Panc1 (cell line): ENCODE measurements at regions not wholly inside any gene's neighbourhood (a gene's known extent, or its start where the extent isn't known, plus 50 kb on each side); places are given as distances from the start of the nearest gene placed in this dataset.

Experiments used
- ATAC-seq: fragments of 200-7000 bp; cut with Tn5 transposase; 2 replicates; pipeline ENCODE4 v1.9.1; 2020; ENCODE audit warnings: mild to moderate bottlenecking, moderate library complexity
- BruUV-seq: library from RNA; stranded (reverse); fragments of 400-500 nt; replicated peaks from 2 replicates; lab custom pipeline; 2021; lab: Mats Ljungman, UMichigan
- CTCF ChIA-PET: fragments of 300-600 bp; sonication (Branson Sonifier 250); formaldehyde crosslinking; loops from one replicate; lab custom pipeline; 2022; ENCODE audit warnings: antibody characterized with exemption; lab: Charles Lee
- POLR2A ChIA-PET: fragments of 300-600 bp; sonication (Branson Sonifier 250); formaldehyde crosslinking; loops from one replicate; lab custom pipeline; 2022; ENCODE audit warnings: antibody characterized with exemption; lab: Charles Lee
- DNase-seq: peaks from one replicate; pipeline ENCODE4 v3.0.0-alpha.2; 2010; ENCODE audit warnings: low read depth, low spot score
- H3K27ac ChIP-seq: 2 replicates; pipeline ENCODE4 v1.5.1; 2011; ENCODE audit warnings: mild to moderate bottlenecking, low read length, inconsistent platforms
- H3K27me3 ChIP-seq: fragments of 200-500 bp; sonication (Bioruptor generic); 2 replicates; pipeline ENCODE4 v1.6.0; 2014; ENCODE audit warnings: low read length, inconsistent platforms; ENCODE audit not compliant: control insufficient read depth, insufficient read depth
- H3K36me3 ChIP-seq: fragments of 200-500 bp; sonication (Bioruptor generic); 2 replicates; pipeline ENCODE4 v1.5.1; 2014; ENCODE audit warnings: inconsistent platforms, mild to moderate bottlenecking, low read length, moderate library complexity; ENCODE audit not compliant: control insufficient read depth, insufficient read depth
- H3K4me1 ChIP-seq: 2 replicates; pipeline ENCODE4 v1.5.1; 2011; ENCODE audit warnings: inconsistent platforms, mild to moderate bottlenecking, low read length, moderate library complexity; ENCODE audit not compliant: control insufficient read depth, insufficient read depth
- H3K4me3 ChIP-seq, 2 experiments: 2 replicates each; pipeline ENCODE4 v1.5.1; 2011 to 2012; ENCODE audit warnings: low read depth in 2 of 2, low read length in 2 of 2, mild to moderate bottlenecking in 2 of 2, inconsistent platforms in 1 of 2, moderate library complexity in 1 of 2
- H3K9me3 ChIP-seq: fragments of 200-500 bp; sonication (Bioruptor generic); 2 replicates; pipeline ENCODE4 v1.5.1; 2014; ENCODE audit warnings: low read depth, mild to moderate bottlenecking, inconsistent platforms, low read length, moderate library complexity; ENCODE audit not compliant: control insufficient read depth, insufficient read depth
- POLR2AphosphoS5 ChIP-seq: IDR thresholded peaks from 2 replicates; pipeline ENCODE4 v1.6.1; 2012; ENCODE audit warnings: mild to moderate bottlenecking, low read depth, low read length, moderate library complexity
- SIN3A ChIP-seq: IDR thresholded peaks from 2 replicates; pipeline ENCODE4 v1.6.1; 2012; ENCODE audit warnings: low read depth, mild to moderate bottlenecking, low read length, moderate library complexity, borderline replicate concordance; ENCODE audit not compliant: insufficient read depth
- TCF7L2 ChIP-seq: IDR thresholded peaks from 2 replicates; pipeline ENCODE4 v1.6.1; 2011; ENCODE audit warnings: mild to moderate bottlenecking, low read depth, low read length, inconsistent platforms
- in situ Hi-C: cut with HindIII; loops from 2 replicates; pipeline ENCODE4 v1.10.0; 2016; ENCODE audit warnings: low sequenced_read_pairs, low pct_unique_long_range_greater_than_20kb
- intact Hi-C: fragments of 100-400 bp; cut with micrococcal nuclease; formaldehyde crosslinking; loops from one replicate; pipeline ENCODE4 v1.10.0; 2022; ENCODE audit not compliant: unreplicated experiment
- TF ChIP-seq, protein P1 (sequence below), 2 experiments: IDR thresholded peaks; 2 replicates each; pipeline ENCODE4 v1.6.1; 2011 to 2012; ENCODE audit warnings: low read depth in 2 of 2, control low read depth in 1 of 2, low read length in 1 of 2, mild to moderate bottlenecking in 1 of 2, moderate library complexity in 1 of 2; ENCODE audit not compliant: insufficient read depth in 1 of 2
- TF ChIP-seq, protein P2 (sequence below): fragments of 450-650 bp; IDR thresholded peaks from 2 replicates; pipeline ENCODE4 v1.5.1; 2017; ENCODE audit warnings: mild to moderate bottlenecking

DNA sequence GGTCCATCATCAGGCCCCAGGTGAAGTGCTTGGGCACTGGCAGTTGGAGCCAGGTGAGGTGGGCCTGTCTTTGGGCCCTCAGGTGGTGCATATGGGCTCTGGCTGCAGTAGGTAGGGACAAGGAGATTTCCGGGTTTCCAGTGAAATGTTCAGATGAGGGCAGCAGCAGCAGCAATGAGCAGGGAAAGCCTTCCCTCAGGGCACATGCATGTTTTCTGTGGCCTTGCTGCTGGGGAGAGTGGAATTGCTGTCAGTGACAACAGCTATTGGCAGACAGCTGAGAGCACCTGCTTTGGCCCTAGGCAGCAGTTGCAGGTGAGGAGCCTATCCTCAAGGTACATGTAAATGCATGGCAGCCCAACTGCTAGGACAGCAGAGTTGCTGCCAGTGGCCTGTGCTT is 58.9 kb upstream of the QRFPR start:
- ChIA-PET POLR2A (no interaction called here), CTCF (no interaction called here)
- intact Hi-C loops (no loop called here), in situ Hi-C loops (no loop called here)
- H3K36me3 ChIP-seq, result no peaks in the 10 kb centered on the region
- DNase-seq, result no peak
- H3K4me3 ChIP-seq, result no peak overlapping the region
- ATAC-seq, result no peak
- H3K27me3 ChIP-seq, result no peaks in the 10 kb centered on the region
- BruUV-seq, result no TSS peak
- H3K9me3 ChIP-seq, result no peaks in the 10 kb centered on the region
- H3K4me1 ChIP-seq, result no peaks in the 10 kb centered on the region
- H3K27ac ChIP-seq, result no peak overlapping the region
- TF ChIP-seq SIN3A, result no peak
- TF ChIP-seq, protein P1, sequence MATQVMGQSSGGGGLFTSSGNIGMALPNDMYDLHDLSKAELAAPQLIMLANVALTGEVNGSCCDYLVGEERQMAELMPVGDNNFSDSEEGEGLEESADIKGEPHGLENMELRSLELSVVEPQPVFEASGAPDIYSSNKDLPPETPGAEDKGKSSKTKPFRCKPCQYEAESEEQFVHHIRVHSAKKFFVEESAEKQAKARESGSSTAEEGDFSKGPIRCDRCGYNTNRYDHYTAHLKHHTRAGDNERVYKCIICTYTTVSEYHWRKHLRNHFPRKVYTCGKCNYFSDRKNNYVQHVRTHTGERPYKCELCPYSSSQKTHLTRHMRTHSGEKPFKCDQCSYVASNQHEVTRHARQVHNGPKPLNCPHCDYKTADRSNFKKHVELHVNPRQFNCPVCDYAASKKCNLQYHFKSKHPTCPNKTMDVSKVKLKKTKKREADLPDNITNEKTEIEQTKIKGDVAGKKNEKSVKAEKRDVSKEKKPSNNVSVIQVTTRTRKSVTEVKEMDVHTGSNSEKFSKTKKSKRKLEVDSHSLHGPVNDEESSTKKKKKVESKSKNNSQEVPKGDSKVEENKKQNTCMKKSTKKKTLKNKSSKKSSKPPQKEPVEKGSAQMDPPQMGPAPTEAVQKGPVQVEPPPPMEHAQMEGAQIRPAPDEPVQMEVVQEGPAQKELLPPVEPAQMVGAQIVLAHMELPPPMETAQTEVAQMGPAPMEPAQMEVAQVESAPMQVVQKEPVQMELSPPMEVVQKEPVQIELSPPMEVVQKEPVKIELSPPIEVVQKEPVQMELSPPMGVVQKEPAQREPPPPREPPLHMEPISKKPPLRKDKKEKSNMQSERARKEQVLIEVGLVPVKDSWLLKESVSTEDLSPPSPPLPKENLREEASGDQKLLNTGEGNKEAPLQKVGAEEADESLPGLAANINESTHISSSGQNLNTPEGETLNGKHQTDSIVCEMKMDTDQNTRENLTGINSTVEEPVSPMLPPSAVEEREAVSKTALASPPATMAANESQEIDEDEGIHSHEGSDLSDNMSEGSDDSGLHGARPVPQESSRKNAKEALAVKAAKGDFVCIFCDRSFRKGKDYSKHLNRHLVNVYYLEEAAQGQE (IDR thresholded peaks at IDR 0.05; ENCODE audit: insufficient read depth in 1 of 2, low read depth in 2 of 2, low read length in 1 of 2), result no peak
- no peak for TF ChIP-seq TCF7L2
- TF ChIP-seq, protein P2, sequence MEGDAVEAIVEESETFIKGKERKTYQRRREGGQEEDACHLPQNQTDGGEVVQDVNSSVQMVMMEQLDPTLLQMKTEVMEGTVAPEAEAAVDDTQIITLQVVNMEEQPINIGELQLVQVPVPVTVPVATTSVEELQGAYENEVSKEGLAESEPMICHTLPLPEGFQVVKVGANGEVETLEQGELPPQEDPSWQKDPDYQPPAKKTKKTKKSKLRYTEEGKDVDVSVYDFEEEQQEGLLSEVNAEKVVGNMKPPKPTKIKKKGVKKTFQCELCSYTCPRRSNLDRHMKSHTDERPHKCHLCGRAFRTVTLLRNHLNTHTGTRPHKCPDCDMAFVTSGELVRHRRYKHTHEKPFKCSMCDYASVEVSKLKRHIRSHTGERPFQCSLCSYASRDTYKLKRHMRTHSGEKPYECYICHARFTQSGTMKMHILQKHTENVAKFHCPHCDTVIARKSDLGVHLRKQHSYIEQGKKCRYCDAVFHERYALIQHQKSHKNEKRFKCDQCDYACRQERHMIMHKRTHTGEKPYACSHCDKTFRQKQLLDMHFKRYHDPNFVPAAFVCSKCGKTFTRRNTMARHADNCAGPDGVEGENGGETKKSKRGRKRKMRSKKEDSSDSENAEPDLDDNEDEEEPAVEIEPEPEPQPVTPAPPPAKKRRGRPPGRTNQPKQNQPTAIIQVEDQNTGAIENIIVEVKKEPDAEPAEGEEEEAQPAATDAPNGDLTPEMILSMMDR, result no peak
- TF ChIP-seq POLR2AphosphoS5, result no peak
